C4-2B (cell line): ENCODE measurements at regions not wholly inside any gene's neighbourhood (a gene's known extent, or its start where the extent isn't known, plus 50 kb on each side); places are given as distances from the start of the nearest gene placed in this dataset.

ENCODE experiments used
- CTCF ChIP-seq: fragments of 450-650 bp; conservative IDR thresholded peaks from 2 replicates; pipeline ENCODE4 v1.5.1; 2017; ENCODE audit warnings: mild to moderate bottlenecking
- ZFX ChIP-seq: fragments of 450-650 bp; IDR thresholded peaks from 2 replicates; pipeline ENCODE4 v1.6.1; 2017

GRCh38 chr7:20561908-20562307, 53.6 kb upstream of the ABCB5 start:
- TF ChIP-seq CTCF (no peak), ZFX (no peak)
